ENCODE measurements at regions not wholly inside any gene's neighbourhood (a gene's known extent, or its start where the extent isn't known, plus 50 kb on each side); places are given as distances from the start of the nearest gene placed in this dataset.

- no peak overlapping the region for H3K4me3 ChIP-seq (ENCODE audit: control insufficient read depth in 1 of 2, extremely low read depth in 1 of 2, low read length in 1 of 2)
- H3K27me3 ChIP-seq (replicated peaks in 1 of 2; ENCODE audit: control insufficient read depth in 2 of 2, extremely low read depth in 1 of 2, insufficient read depth in 2 of 2, low read length in 1 of 2), result no peaks in the 10 kb centered on the region
- Mint-ChIP-seq H3K36me3 (no peaks in the 10 kb centered on the region), H3K9me3 (peaks cover 0 to 14% (median 13%) of the 10 kb centered on the region in 3 donors), H3K4me1 (no peaks in the 10 kb centered on the region), H3K4me3 (no peak overlapping the region), H3K27me3 (no peaks in the 10 kb centered on the region), H3K27ac (no peak overlapping the region)
- no peak for ATAC-seq (replicated peaks in 1 of 4)
- WGBS (ENCODE audit: insufficient coverage), result no CpG with 5 or more reads among the region's 4 CpGs
- no peak for DNase-seq
- ChIA-PET CTCF (no interaction called here), POLR2A (no interaction called here)
- H3K36me3 ChIP-seq (ENCODE audit: control insufficient read depth in 2 of 2, extremely low read depth in 1 of 2, insufficient read depth in 1 of 2, low read length in 1 of 2), result no peaks in the 10 kb centered on the region
- H3K27ac ChIP-seq (ENCODE audit: low read length), result no peak overlapping the region
- H3K9me3 ChIP-seq, result no peaks in the 10 kb centered on the region
- H3K4me1 ChIP-seq (ENCODE audit: control insufficient read depth in 1 of 2, extremely low read depth in 1 of 2, insufficient read depth in 2 of 2, low read length in 2 of 2), result no peaks in the 10 kb centered on the region
Observed at GRCh38 chr3:82208002-82208710, 446.7 kb upstream of the GBE1 start.

GRCh38 chr3:82202269-82202668 is 440.8 kb upstream of the GBE1 start:
- Mint-ChIP-seq H3K27me3 (no peaks in the 10 kb centered on the region), H3K27ac (no peak overlapping the region), H3K36me3 (no peaks in the 10 kb centered on the region), H3K4me1 (no peaks in the 10 kb centered on the region), H3K9me3 (peaks cover 3 to 8% (median 5%) of the 10 kb centered on the region in 3 donors), H3K4me3 (no peak overlapping the region)
- no peaks in the 10 kb centered on the region for H3K9me3 ChIP-seq
- H3K4me1 ChIP-seq (ENCODE audit: control insufficient read depth in 1 of 2, extremely low read depth in 1 of 2, insufficient read depth in 2 of 2, low read length in 2 of 2), result no peaks in the 10 kb centered on the region
- H3K36me3 ChIP-seq (ENCODE audit: control insufficient read depth in 2 of 2, extremely low read depth in 1 of 2, insufficient read depth in 1 of 2, low read length in 1 of 2), result no peaks in the 10 kb centered on the region
- POLR2A ChIA-PET, result no interaction called here
- H3K4me3 ChIP-seq (ENCODE audit: control insufficient read depth in 1 of 2, extremely low read depth in 1 of 2, low read length in 1 of 2), result no peak overlapping the region
- WGBS (ENCODE audit: insufficient coverage), result 50% methylated on average over 1 of the region's 5 CpGs
- CTCF ChIA-PET, result interaction anchor here in 1 of 2 donors (0.6 kb wide), 1 partner anchor 761 kb away, joined by 3 read pairs; no protein-coding TSS in a partner anchor
- H3K27ac ChIP-seq (ENCODE audit: low read length), result no peak overlapping the region
- no peak for ATAC-seq (replicated peaks in 1 of 4)
- DNase-seq, result no peak
- no peaks in the 10 kb centered on the region for H3K27me3 ChIP-seq (replicated peaks in 1 of 2; ENCODE audit: control insufficient read depth in 2 of 2, extremely low read depth in 1 of 2, insufficient read depth in 2 of 2, low read length in 1 of 2)

GRCh38 chr3:82201316-82201715 is 439.9 kb upstream of the GBE1 start:
- no peak overlapping the region for H3K4me3 Mint-ChIP-seq
- H3K27me3 ChIP-seq (replicated peaks in 1 of 2; ENCODE audit: control insufficient read depth in 2 of 2, extremely low read depth in 1 of 2, insufficient read depth in 2 of 2, low read length in 1 of 2), result no peaks in the 10 kb centered on the region
- H3K4me3 ChIP-seq (ENCODE audit: control insufficient read depth in 1 of 2, extremely low read depth in 1 of 2, low read length in 1 of 2), result no peak overlapping the region
- ATAC-seq (replicated peaks in 1 of 4) (no peak), DNase-seq (no peak)
- H3K4me1 ChIP-seq (ENCODE audit: control insufficient read depth in 1 of 2, extremely low read depth in 1 of 2, insufficient read depth in 2 of 2, low read length in 2 of 2), result no peaks in the 10 kb centered on the region
- WGBS (ENCODE audit: insufficient coverage), result no CpG with 5 or more reads among the region's 2 CpGs
- no peak overlapping the region for H3K27ac Mint-ChIP-seq
- peaks cover 3 to 8% (median 5%) of the 10 kb centered on the region in 3 donors for H3K9me3 Mint-ChIP-seq
- no peaks in the 10 kb centered on the region for H3K9me3 ChIP-seq
- H3K27ac ChIP-seq (ENCODE audit: low read length), result no peak overlapping the region
- POLR2A ChIA-PET, result no interaction called here
- H3K36me3 Mint-ChIP-seq, result no peaks in the 10 kb centered on the region
- H3K4me1 Mint-ChIP-seq, result no peaks in the 10 kb centered on the region
- CTCF ChIA-PET, result no interaction called here
- H3K36me3 ChIP-seq (ENCODE audit: control insufficient read depth in 2 of 2, extremely low read depth in 1 of 2, insufficient read depth in 1 of 2, low read length in 1 of 2), result no peaks in the 10 kb centered on the region
- H3K27me3 Mint-ChIP-seq, result no peaks in the 10 kb centered on the region

- no peaks in the 10 kb centered on the region for H3K9me3 ChIP-seq
- H3K36me3 ChIP-seq (ENCODE audit: control insufficient read depth in 2 of 2, extremely low read depth in 1 of 2, insufficient read depth in 1 of 2, low read length in 1 of 2), result no peaks in the 10 kb centered on the region
- H3K36me3 Mint-ChIP-seq, result no peaks in the 10 kb centered on the region
- H3K4me1 ChIP-seq (ENCODE audit: control insufficient read depth in 1 of 2, extremely low read depth in 1 of 2, insufficient read depth in 2 of 2, low read length in 2 of 2), result no peaks in the 10 kb centered on the region
- no peaks in the 10 kb centered on the region for H3K4me1 Mint-ChIP-seq
- WGBS (ENCODE audit: insufficient coverage), result 60% methylated on average over 2 of the region's 3 CpGs
- H3K27ac ChIP-seq (ENCODE audit: low read length), result no peak overlapping the region
- H3K27me3 ChIP-seq (replicated peaks in 1 of 2; ENCODE audit: control insufficient read depth in 2 of 2, extremely low read depth in 1 of 2, insufficient read depth in 2 of 2, low read length in 1 of 2), result no peaks in the 10 kb centered on the region
- no peak overlapping the region for H3K27ac Mint-ChIP-seq
- POLR2A ChIA-PET, result no interaction called here
- ATAC-seq (replicated peaks in 1 of 4) (no peak), DNase-seq (no peak)
- H3K4me3 Mint-ChIP-seq, result no peak overlapping the region
- no peaks in the 10 kb centered on the region for H3K27me3 Mint-ChIP-seq
- CTCF ChIA-PET, result no interaction called here
- H3K9me3 Mint-ChIP-seq, result peaks cover 0 to 7% (median 5%) of the 10 kb centered on the region in 3 donors
- no peak overlapping the region for H3K4me3 ChIP-seq (ENCODE audit: control insufficient read depth in 1 of 2, extremely low read depth in 1 of 2, low read length in 1 of 2)
Observed at GRCh38 chr3:82198009-82198408, 436.6 kb upstream of the GBE1 start.

GRCh38 chr3:82196645-82197044 is 435.2 kb upstream of the GBE1 start:
- no peak for DNase-seq
- H3K4me1 Mint-ChIP-seq, result no peaks in the 10 kb centered on the region
- H3K4me1 ChIP-seq (ENCODE audit: control insufficient read depth in 1 of 2, extremely low read depth in 1 of 2, insufficient read depth in 2 of 2, low read length in 2 of 2), result no peaks in the 10 kb centered on the region
- no peaks in the 10 kb centered on the region for H3K9me3 ChIP-seq
- no peak overlapping the region for H3K4me3 ChIP-seq (ENCODE audit: control insufficient read depth in 1 of 2, extremely low read depth in 1 of 2, low read length in 1 of 2)
- H3K36me3 ChIP-seq (ENCODE audit: control insufficient read depth in 2 of 2, extremely low read depth in 1 of 2, insufficient read depth in 1 of 2, low read length in 1 of 2), result no peaks in the 10 kb centered on the region
- ChIA-PET POLR2A (no interaction called here), CTCF (no interaction called here)
- H3K27ac Mint-ChIP-seq, result no peak overlapping the region
- H3K27me3 Mint-ChIP-seq, result no peaks in the 10 kb centered on the region
- H3K9me3 Mint-ChIP-seq, result peaks cover 0 to 3% (median 2%) of the 10 kb centered on the region in 3 donors
- H3K4me3 Mint-ChIP-seq, result no peak overlapping the region
- H3K36me3 Mint-ChIP-seq, result no peaks in the 10 kb centered on the region
- no peaks in the 10 kb centered on the region for H3K27me3 ChIP-seq (replicated peaks in 1 of 2; ENCODE audit: control insufficient read depth in 2 of 2, extremely low read depth in 1 of 2, insufficient read depth in 2 of 2, low read length in 1 of 2)
- ATAC-seq (replicated peaks in 1 of 4), result no peak
- H3K27ac ChIP-seq (ENCODE audit: low read length), result no peak overlapping the region

- Mint-ChIP-seq H3K27me3 (no peaks in the 10 kb centered on the region), H3K4me3 (no peak overlapping the region), H3K4me1 (no peaks in the 10 kb centered on the region), H3K36me3 (no peaks in the 10 kb centered on the region), H3K9me3 (peaks cover 0 to 3% (median 2%) of the 10 kb centered on the region in 3 donors), H3K27ac (no peak overlapping the region)
- Histone ChIP-seq H3K36me3 (ENCODE audit: control insufficient read depth in 2 of 2, extremely low read depth in 1 of 2, insufficient read depth in 1 of 2, low read length in 1 of 2) (no peaks in the 10 kb centered on the region), H3K27me3 (replicated peaks in 1 of 2; ENCODE audit: control insufficient read depth in 2 of 2, extremely low read depth in 1 of 2, insufficient read depth in 2 of 2, low read length in 1 of 2) (no peaks in the 10 kb centered on the region), H3K9me3 (no peaks in the 10 kb centered on the region), H3K27ac (ENCODE audit: low read length) (no peak overlapping the region), H3K4me1 (ENCODE audit: control insufficient read depth in 1 of 2, extremely low read depth in 1 of 2, insufficient read depth in 2 of 2, low read length in 2 of 2) (no peaks in the 10 kb centered on the region), H3K4me3 (ENCODE audit: control insufficient read depth in 1 of 2, extremely low read depth in 1 of 2, low read length in 1 of 2) (no peak overlapping the region)
- ATAC-seq (replicated peaks in 1 of 4), result no peak
- WGBS (ENCODE audit: insufficient coverage), result 24% methylated on average over 2 of the region's 2 CpGs
- no peak for DNase-seq
- CTCF ChIA-PET, result no interaction called here
- POLR2A ChIA-PET, result interaction anchor here in 1 of 2 donors (0.6 kb wide), 1 partner anchor 295 kb away, joined by 3 read pairs; no protein-coding TSS in a partner anchor
Observed at GRCh38 chr3:82194870-82195269, 433.4 kb upstream of the GBE1 start.

GRCh38 chr3:82186017-82186416 is 424.6 kb upstream of the GBE1 start:
- ChIA-PET CTCF (no interaction called here), POLR2A (no interaction called here)
- Histone ChIP-seq H3K4me1 (ENCODE audit: control insufficient read depth in 1 of 2, extremely low read depth in 1 of 2, insufficient read depth in 2 of 2, low read length in 2 of 2) (no peaks in the 10 kb centered on the region), H3K36me3 (ENCODE audit: control insufficient read depth in 2 of 2, extremely low read depth in 1 of 2, insufficient read depth in 1 of 2, low read length in 1 of 2) (no peaks in the 10 kb centered on the region), H3K4me3 (ENCODE audit: control insufficient read depth in 1 of 2, extremely low read depth in 1 of 2, low read length in 1 of 2) (no peak overlapping the region), H3K27ac (ENCODE audit: low read length) (no peak overlapping the region), H3K27me3 (replicated peaks in 1 of 2; ENCODE audit: control insufficient read depth in 2 of 2, extremely low read depth in 1 of 2, insufficient read depth in 2 of 2, low read length in 1 of 2) (no peaks in the 10 kb centered on the region), H3K9me3 (no peaks in the 10 kb centered on the region)
- Mint-ChIP-seq H3K4me3 (no peak overlapping the region), H3K36me3 (no peaks in the 10 kb centered on the region), H3K27ac (no peak overlapping the region), H3K4me1 (no peaks in the 10 kb centered on the region), H3K9me3 (peaks cover 0 to 3% (median 3%) of the 10 kb centered on the region in 3 donors), H3K27me3 (no peaks in the 10 kb centered on the region)
- DNase-seq (no peak), ATAC-seq (replicated peaks in 1 of 4) (no peak)
- 83% methylated on average over 4 of the region's 7 CpGs for WGBS (ENCODE audit: insufficient coverage)
